HepG2 (cell line): ENCODE measurements at regions not wholly inside any gene's neighbourhood (a gene's known extent, or its start where the extent isn't known, plus 50 kb on each side); places are given as distances from the start of the nearest gene placed in this dataset.

Experiments used
- ATF1 ChIP-seq: IDR thresholded peaks from 2 replicates; pipeline ENCODE4 v1.6.1; 2016; ENCODE audit warnings: mild to moderate bottlenecking, control low read depth
- CHCHD3 ChIP-seq: sonication (generic); formaldehyde crosslinking; IDR thresholded peaks from 2 replicates; pipeline ENCODE4 v1.8.0; 2022; ENCODE audit warnings: mild to moderate bottlenecking, missing genetic modification reagents, moderate library complexity
- ETV5 ChIP-seq: IDR thresholded peaks from 2 replicates; pipeline ENCODE4 v1.6.1; 2018; ENCODE audit warnings: missing biosample characterization, missing genetic modification reagents, inconsistent platforms, borderline replicate concordance
- HNF1B ChIP-seq: sonication (generic); formaldehyde crosslinking; IDR thresholded peaks from 2 replicates; pipeline ENCODE4 v1.5.1; 2020; ENCODE audit warnings: mild to moderate bottlenecking, moderate library complexity, missing genetic modification reagents
- IRF2 ChIP-seq: IDR thresholded peaks from 2 replicates; pipeline ENCODE4 v1.6.1; 2018; ENCODE audit warnings: missing genetic modification reagents, missing compliant biosample characterization
- LBX2 ChIP-seq: sonication (generic); formaldehyde crosslinking; IDR thresholded peaks from 2 replicates; pipeline ENCODE4 v1.5.0; 2020; ENCODE audit warnings: missing genetic modification reagents, mild to moderate bottlenecking, borderline replicate concordance
- MED1 ChIP-seq: sonication (generic); formaldehyde crosslinking; IDR thresholded peaks from 2 replicates; pipeline ENCODE4 v1.4.0; 2020; ENCODE audit warnings: missing genetic modification reagents
- NFKBIZ ChIP-seq: IDR thresholded peaks from 2 replicates; pipeline ENCODE4 v1.6.1; 2018; ENCODE audit warnings: missing genetic modification reagents, missing compliant biosample characterization
- NR2F6 ChIP-seq, 2 experiments: IDR thresholded peaks; 2 replicates each; pipeline ENCODE4 v1.6.1; 2016; ENCODE audit warnings: antibody characterized with exemption in 1 of 2, mild to moderate bottlenecking in 1 of 2
- POLR2A ChIP-seq, 2 experiments: IDR thresholded peaks; 2 replicates each; pipeline ENCODE4 v1.6.1; 2011; ENCODE audit warnings: low read depth in 2 of 2, low read length in 2 of 2, mild to moderate bottlenecking in 1 of 2, moderate library complexity in 1 of 2; ENCODE audit not compliant: insufficient read depth in 1 of 2
- SAP130 ChIP-seq: IDR thresholded peaks from 2 replicates; pipeline ENCODE4 v1.6.1; 2016; ENCODE audit warnings: low read depth
- SIX4 ChIP-seq: sonication (generic); formaldehyde crosslinking; IDR thresholded peaks from 2 replicates; pipeline ENCODE4 v1.4.0; 2020; ENCODE audit warnings: missing genetic modification reagents
- TARDBP ChIP-seq: sonication (generic); formaldehyde crosslinking; IDR thresholded peaks from 2 replicates; pipeline ENCODE4 v1.8.0; 2022; ENCODE audit warnings: mild to moderate bottlenecking, missing genetic modification reagents
- TCF7 ChIP-seq: sonication (generic); IDR thresholded peaks from 2 replicates; pipeline ENCODE4 v1.6.1; 2016; ENCODE audit warnings: antibody characterized with exemption, low read depth
- YEATS4 ChIP-seq: sonication (generic); formaldehyde crosslinking; IDR thresholded peaks from 2 replicates; pipeline ENCODE4 v1.4.0; 2020; ENCODE audit warnings: missing genetic modification reagents, borderline replicate concordance
- ZBTB25 ChIP-seq: IDR thresholded peaks from 2 replicates; pipeline ENCODE4 v1.6.1; 2018; ENCODE audit warnings: missing genetic modification reagents
- ZNF709 ChIP-seq: sonication (generic); formaldehyde crosslinking; IDR thresholded peaks from 2 replicates; pipeline ENCODE4 v1.5.0; 2020; ENCODE audit warnings: mild to moderate bottlenecking, missing genetic modification reagents
- TF ChIP-seq, protein P1 (sequence below): IDR thresholded peaks from 2 replicates; pipeline ENCODE4 v1.6.1; 2016; ENCODE audit warnings: low read depth, control low read depth
- TF ChIP-seq, protein P2 (sequence below): sonication (generic); formaldehyde crosslinking; IDR thresholded peaks from 2 replicates; pipeline ENCODE4 v1.5.1; 2020; ENCODE audit warnings: mild to moderate bottlenecking, missing genetic modification reagents, borderline replicate concordance

GRCh38 chr1:39105841-39106765 lies 80.0 kb downstream of the NDUFS5 start (continued):
- TF ChIP-seq MED1 (CRISPR knock-in tag) = peak; percentile 55
- TF ChIP-seq NR2F6 (IDR thresholded peaks at IDR 0.05) = no peak
- TF ChIP-seq NR2F6 (CRISPR knock-in tag; IDR thresholded peaks at IDR 0.05) = peak; percentile 32; the same call in 1 of the 2 replicates
- TF ChIP-seq ZBTB25 = 0 out of 2 replicates have a peak, but pooled peaks have one; percentile 29
- TF ChIP-seq TCF7 = peak; percentile 63; the same call in 1 of the 2 replicates
- TF ChIP-seq SAP130 (CRISPR knock-in tag) = peak; percentile 78
- TF ChIP-seq HNF1B (CRISPR knock-in tag) = no peak
- no peak for TF ChIP-seq ATF1
- TF ChIP-seq POLR2A (IDR thresholded peaks at IDR 0.05; ENCODE audit: insufficient read depth in 1 of 2, low read depth in 2 of 2, low read length in 2 of 2) = peak; percentile 9 to 37; a peak in 1 of 4 replicates
- TF ChIP-seq LBX2 = no peak
- TF ChIP-seq NFKBIZ = peak; percentile 37; the same call in 1 of the 2 replicates
- TF ChIP-seq YEATS4 = 0 out of 2 replicates have a peak, but pooled peaks have one; percentile 6
- TF ChIP-seq ETV5 (CRISPR knock-in tag) = peak; percentile 94
- no peak for TF ChIP-seq CHCHD3 (CRISPR knock-in tag)
- TF ChIP-seq ZNF709 (CRISPR knock-in tag) = peak; percentile 43; the same call in 1 of the 2 replicates
- TF ChIP-seq TARDBP (CRISPR knock-in tag) = 0 out of 2 replicates have a peak, but pooled peaks have one; percentile 38
- 0 out of 2 replicates have a peak, but pooled peaks have one; percentile 23 for TF ChIP-seq SIX4 (CRISPR knock-in tag)
- TF ChIP-seq, protein P1, sequence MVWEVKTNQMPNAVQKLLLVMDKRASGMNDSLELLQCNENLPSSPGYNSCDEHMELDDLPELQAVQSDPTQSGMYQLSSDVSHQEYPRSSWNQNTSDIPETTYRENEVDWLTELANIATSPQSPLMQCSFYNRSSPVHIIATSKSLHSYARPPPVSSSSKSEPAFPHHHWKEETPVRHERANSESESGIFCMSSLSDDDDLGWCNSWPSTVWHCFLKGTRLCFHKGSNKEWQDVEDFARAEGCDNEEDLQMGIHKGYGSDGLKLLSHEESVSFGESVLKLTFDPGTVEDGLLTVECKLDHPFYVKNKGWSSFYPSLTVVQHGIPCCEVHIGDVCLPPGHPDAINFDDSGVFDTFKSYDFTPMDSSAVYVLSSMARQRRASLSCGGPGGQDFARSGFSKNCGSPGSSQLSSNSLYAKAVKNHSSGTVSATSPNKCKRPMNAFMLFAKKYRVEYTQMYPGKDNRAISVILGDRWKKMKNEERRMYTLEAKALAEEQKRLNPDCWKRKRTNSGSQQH (CRISPR knock-in tag) = 0 out of 2 replicates have a peak, but pooled peaks have one; percentile 69
- TF ChIP-seq, protein P2, sequence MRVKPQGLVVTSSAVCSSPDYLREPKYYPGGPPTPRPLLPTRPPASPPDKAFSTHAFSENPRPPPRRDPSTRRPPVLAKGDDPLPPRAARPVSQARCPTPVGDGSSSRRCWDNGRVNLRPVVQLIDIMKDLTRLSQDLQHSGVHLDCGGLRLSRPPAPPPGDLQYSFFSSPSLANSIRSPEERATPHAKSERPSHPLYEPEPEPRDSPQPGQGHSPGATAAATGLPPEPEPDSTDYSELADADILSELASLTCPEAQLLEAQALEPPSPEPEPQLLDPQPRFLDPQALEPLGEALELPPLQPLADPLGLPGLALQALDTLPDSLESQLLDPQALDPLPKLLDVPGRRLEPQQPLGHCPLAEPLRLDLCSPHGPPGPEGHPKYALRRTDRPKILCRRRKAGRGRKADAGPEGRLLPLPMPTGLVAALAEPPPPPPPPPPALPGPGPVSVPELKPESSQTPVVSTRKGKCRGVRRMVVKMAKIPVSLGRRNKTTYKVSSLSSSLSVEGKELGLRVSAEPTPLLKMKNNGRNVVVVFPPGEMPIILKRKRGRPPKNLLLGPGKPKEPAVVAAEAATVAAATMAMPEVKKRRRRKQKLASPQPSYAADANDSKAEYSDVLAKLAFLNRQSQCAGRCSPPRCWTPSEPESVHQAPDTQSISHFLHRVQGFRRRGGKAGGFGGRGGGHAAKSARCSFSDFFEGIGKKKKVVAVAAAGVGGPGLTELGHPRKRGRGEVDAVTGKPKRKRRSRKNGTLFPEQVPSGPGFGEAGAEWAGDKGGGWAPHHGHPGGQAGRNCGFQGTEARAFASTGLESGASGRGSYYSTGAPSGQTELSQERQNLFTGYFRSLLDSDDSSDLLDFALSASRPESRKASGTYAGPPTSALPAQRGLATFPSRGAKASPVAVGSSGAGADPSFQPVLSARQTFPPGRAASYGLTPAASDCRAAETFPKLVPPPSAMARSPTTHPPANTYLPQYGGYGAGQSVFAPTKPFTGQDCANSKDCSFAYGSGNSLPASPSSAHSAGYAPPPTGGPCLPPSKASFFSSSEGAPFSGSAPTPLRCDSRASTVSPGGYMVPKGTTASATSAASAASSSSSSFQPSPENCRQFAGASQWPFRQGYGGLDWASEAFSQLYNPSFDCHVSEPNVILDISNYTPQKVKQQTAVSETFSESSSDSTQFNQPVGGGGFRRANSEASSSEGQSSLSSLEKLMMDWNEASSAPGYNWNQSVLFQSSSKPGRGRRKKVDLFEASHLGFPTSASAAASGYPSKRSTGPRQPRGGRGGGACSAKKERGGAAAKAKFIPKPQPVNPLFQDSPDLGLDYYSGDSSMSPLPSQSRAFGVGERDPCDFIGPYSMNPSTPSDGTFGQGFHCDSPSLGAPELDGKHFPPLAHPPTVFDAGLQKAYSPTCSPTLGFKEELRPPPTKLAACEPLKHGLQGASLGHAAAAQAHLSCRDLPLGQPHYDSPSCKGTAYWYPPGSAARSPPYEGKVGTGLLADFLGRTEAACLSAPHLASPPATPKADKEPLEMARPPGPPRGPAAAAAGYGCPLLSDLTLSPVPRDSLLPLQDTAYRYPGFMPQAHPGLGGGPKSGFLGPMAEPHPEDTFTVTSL (CRISPR knock-in tag) = peak; percentile 43; the same call in 1 of the 2 replicates
- TF ChIP-seq IRF2 (CRISPR knock-in tag) = 0 out of 2 replicates have a peak, but pooled peaks have one; percentile 47
